ENCODE measurements at regions not wholly inside any gene's neighbourhood (a gene's known extent, or its start where the extent isn't known, plus 50 kb on each side); places are given as distances from the start of the nearest gene placed in this dataset.

DNA sequence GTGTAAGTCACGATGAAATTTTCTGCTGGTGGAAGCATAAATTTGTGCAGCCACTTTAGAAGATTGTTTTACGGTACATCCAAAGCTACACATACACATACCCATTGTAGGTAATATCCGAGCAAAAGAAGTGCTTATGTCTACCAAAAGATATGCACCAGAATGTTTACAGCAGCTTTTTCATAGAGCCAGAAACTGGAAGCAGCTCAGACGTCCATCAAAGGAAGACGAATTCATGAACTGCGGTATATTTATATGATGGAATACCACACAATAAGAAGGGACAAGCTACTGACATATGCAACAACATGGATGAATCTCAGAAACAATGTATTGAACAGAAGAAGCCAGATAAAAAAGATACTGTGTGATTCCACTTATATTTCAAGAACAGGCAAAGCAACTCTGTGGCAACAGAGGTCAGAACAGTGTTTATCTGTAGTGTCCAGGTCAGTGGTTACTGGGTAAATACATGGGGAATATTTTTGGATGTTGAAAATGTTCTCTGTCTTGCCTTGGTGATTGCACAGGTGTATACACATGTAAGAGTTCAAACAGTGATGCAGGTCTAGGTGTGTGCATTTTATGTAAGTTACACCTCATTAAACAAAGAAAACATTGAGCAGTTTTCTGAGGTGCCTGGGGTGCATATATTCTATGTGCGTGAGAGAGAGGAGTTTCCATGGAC lies 51.9 kb upstream of the EXOC2 start:
- no peak for DNase-seq

DNA sequence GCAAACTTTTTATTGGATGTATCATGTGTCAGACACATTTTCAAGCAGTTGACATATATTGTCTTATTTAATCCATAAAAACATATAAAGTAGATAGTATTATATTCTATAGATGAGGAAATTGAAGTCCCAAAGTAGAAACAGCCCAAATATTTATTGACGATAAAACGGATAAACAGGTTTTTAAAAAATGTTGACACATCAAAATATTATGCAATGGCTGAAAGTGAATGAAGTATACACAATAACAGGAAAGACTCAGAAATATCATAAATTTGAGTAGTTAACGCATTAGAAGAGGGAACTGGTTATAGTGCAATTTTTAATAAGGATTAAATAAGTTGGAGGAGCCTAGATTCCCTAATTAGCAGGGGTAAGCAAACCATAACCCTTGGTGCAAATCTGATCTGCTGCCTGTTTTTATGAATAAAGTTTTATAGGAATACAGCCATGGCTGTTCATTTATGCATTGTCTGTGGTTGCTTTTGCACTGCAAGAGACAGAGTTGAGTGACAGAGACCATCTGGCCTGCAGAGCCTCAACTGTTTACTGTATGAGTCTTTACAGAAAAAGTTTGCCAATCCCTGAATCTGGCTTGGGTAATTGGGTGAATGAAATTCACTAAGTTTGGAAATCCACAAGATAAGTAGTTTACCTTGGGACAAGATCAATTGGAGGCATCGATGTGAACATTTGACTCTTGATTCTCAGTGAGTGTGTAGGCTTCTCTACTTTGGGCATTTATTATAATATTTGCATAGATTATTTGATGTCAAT lies 50.6 kb upstream of the EXOC2 start:
- DNase-seq: no peak
